IMR-90 (cell line): ENCODE measurements at regions not wholly inside any gene's neighbourhood (a gene's known extent, or its start where the extent isn't known, plus 50 kb on each side); places are given as distances from the start of the nearest gene placed in this dataset.

ENCODE experiments used
- ATAC-seq: fragments of 200-7000 bp; cut with Tn5 transposase; 2 replicates; pipeline ENCODE4 v1.9.1; 2020; ENCODE audit warnings: low read depth, mild to moderate bottlenecking, moderate library complexity
- BruUV-seq: library from RNA; stranded (reverse); fragments of 400-500 nt; replicated peaks from 2 replicates; lab custom pipeline; 2021; lab: Mats Ljungman, UMichigan
- CTCF ChIA-PET: fragments of 300-600 bp; formaldehyde crosslinking; extraction: SDS; loops from one replicate; lab custom pipeline; 2021; ENCODE audit warnings: antibody characterized with exemption; lab: Yijun Ruan, JAX
- POLR2A ChIA-PET: fragments of 300-600 bp; sonication (Branson Sonifier 250); formaldehyde crosslinking; loops from one replicate; lab custom pipeline; 2022; ENCODE audit warnings: antibody characterized with exemption; ENCODE audit not compliant: unreplicated experiment; lab: Charles Lee
- DNase-seq: peaks from one replicate; pipeline ENCODE4 v3.0.0; 2013
- H2AFZ ChIP-seq: replicated peaks from 2 replicates; pipeline ENCODE3; 2013; ENCODE audit warnings: low read length, mild to moderate bottlenecking; ENCODE audit not compliant: poor library complexity
- H2AK5ac ChIP-seq: 2 replicates; pipeline ENCODE4 v1.6.1; 2013; ENCODE audit warnings: low read depth, low read length, inconsistent platforms
- H2AK9ac ChIP-seq: replicated peaks from 2 replicates; pipeline ENCODE3; 2013; ENCODE audit warnings: mild to moderate bottlenecking, low read depth, low read length, moderate library complexity; ENCODE audit not compliant: poor library complexity
- H2BK120ac ChIP-seq: 2 replicates; pipeline ENCODE4 v1.6.1; 2013; ENCODE audit warnings: low read depth, low read length, inconsistent platforms
- H2BK15ac ChIP-seq: 3 replicates; pipeline ENCODE4 v1.6.1; 2013; ENCODE audit warnings: low read depth, low read length, inconsistent platforms
- H2BK20ac ChIP-seq: 2 replicates; pipeline ENCODE4 v1.6.1; 2013; ENCODE audit warnings: low read depth, mild to moderate bottlenecking, inconsistent platforms, low read length, moderate library complexity
- H2BK5ac ChIP-seq: 2 replicates; pipeline ENCODE4 v1.6.1; 2013; ENCODE audit warnings: mild to moderate bottlenecking, low read depth, low read length, inconsistent platforms; ENCODE audit not compliant: poor library complexity, severe bottlenecking
- H3K14ac ChIP-seq: replicated peaks from 2 replicates; pipeline ENCODE4 v1.6.1; 2013; ENCODE audit warnings: low read depth, low read length, inconsistent platforms
- H3K18ac ChIP-seq: 2 replicates; pipeline ENCODE4 v1.6.1; 2013; ENCODE audit warnings: low read depth, low read length, control low read depth
- H3K23ac ChIP-seq: 2 replicates; pipeline ENCODE4 v1.6.1; 2013; ENCODE audit warnings: low read depth, low read length, inconsistent platforms
- H3K27ac ChIP-seq: 2 replicates; pipeline ENCODE4 v1.5.1; 2013; ENCODE audit warnings: mild to moderate bottlenecking, control low read depth, low read length; ENCODE audit not compliant: insufficient read depth
- H3K27me3 ChIP-seq: 2 replicates; pipeline ENCODE4 v1.6.1; 2013; ENCODE audit warnings: low read length; ENCODE audit not compliant: control insufficient read depth, insufficient read depth
- H3K36me3 ChIP-seq: 2 replicates; pipeline ENCODE4 v1.6.1; 2013; ENCODE audit warnings: low read length, mixed read lengths; ENCODE audit not compliant: control insufficient read depth, insufficient read depth
- H3K4ac ChIP-seq: 2 replicates; pipeline ENCODE4 v1.6.1; 2013; ENCODE audit warnings: low read depth, low read length, inconsistent platforms
- H3K4me1 ChIP-seq: 2 replicates; pipeline ENCODE4 v1.6.1; 2013; ENCODE audit warnings: low read length, mixed read lengths; ENCODE audit not compliant: control insufficient read depth, insufficient read depth
- H3K4me2 ChIP-seq: 2 replicates; pipeline ENCODE4 v1.6.1; 2013; ENCODE audit warnings: low read depth, mild to moderate bottlenecking, control low read depth, low read length, moderate library complexity
- H3K4me3 ChIP-seq: 2 replicates; pipeline ENCODE4 v1.5.1; 2013; ENCODE audit warnings: low read depth, mild to moderate bottlenecking, control low read depth, low read length, moderate library complexity; ENCODE audit not compliant: insufficient read depth
- H3K56ac ChIP-seq: 2 replicates; pipeline ENCODE4 v1.6.1; 2013; ENCODE audit warnings: low read length, inconsistent platforms; ENCODE audit not compliant: insufficient read depth; ENCODE audit errors: extremely low read depth
- H3K79me1 ChIP-seq, 2 experiments: 2 replicates each; pipeline ENCODE4 v1.6.1; 2013; ENCODE audit warnings: low read length in 2 of 2, inconsistent platforms in 1 of 2, low read depth in 1 of 2
- H3K9ac ChIP-seq: 2 replicates; pipeline ENCODE4 v1.6.1; 2013; ENCODE audit warnings: low read depth, low read length, control low read depth
- H3K9me1 ChIP-seq: 2 replicates; pipeline ENCODE4 v1.6.1; 2013; ENCODE audit warnings: low read length, inconsistent platforms; ENCODE audit not compliant: insufficient read depth
- H3K9me3 ChIP-seq: 2 replicates; pipeline ENCODE4 v1.6.1; 2013; ENCODE audit warnings: low read length; ENCODE audit not compliant: control insufficient read depth, insufficient read depth
- H4K20me1 ChIP-seq: 2 replicates; pipeline ENCODE4 v1.6.1; 2013; ENCODE audit warnings: low read length, inconsistent platforms; ENCODE audit not compliant: insufficient read depth
- H4K5ac ChIP-seq: 2 replicates; pipeline ENCODE4 v1.6.1; 2013; ENCODE audit warnings: mild to moderate bottlenecking, low read depth, low read length, control low read depth
- H4K8ac ChIP-seq, 2 experiments: 2 replicates each; pipeline ENCODE4 v1.6.1; 2013; ENCODE audit warnings: low read depth in 2 of 2, low read length in 2 of 2, control low read depth in 1 of 2, inconsistent platforms in 1 of 2
- H4K91ac ChIP-seq: 2 replicates; pipeline ENCODE4 v1.6.1; 2013; ENCODE audit warnings: low read depth, low read length, inconsistent platforms; ENCODE audit not compliant: insufficient read depth
- RAD21 ChIP-seq: IDR thresholded peaks from 2 replicates; pipeline ENCODE4 v1.6.1; 2012; ENCODE audit warnings: low read length, improper control_type of control experiment
- WGBS, 2 experiments: methylation state at CpG; one replicate each; pipeline versions ENCODE4 v1.1.5 to v1.1.7; 2013; ENCODE audit warnings: missing lambda C conversion rate in 2 of 2; ENCODE audit not compliant: insufficient read length in 1 of 2; ENCODE audit errors: extremely low coverage in 2 of 2; 5-methylcytosine and 5-hydroxymethylcytosine counted together
- dilution Hi-C: fragments of 300-500 bp; cut with HindIII; formaldehyde crosslinking; loops from one replicate; pipeline ENCODE4 v1.14.3; 2018; ENCODE audit warnings: low sequenced_read_pairs; ENCODE audit not compliant: unreplicated experiment
- in situ Hi-C: fragments of 300-500 bp; cut with MboI; formaldehyde crosslinking; loops from 3 replicates; pipeline ENCODE4 v1.14.3; 2019; ENCODE audit warnings: low sequenced_read_pairs, inconsistent platforms, mixed read lengths
- intact Hi-C: fragments of 100-400 bp; cut with micrococcal nuclease; formaldehyde crosslinking; loops from 2 replicates; pipeline ENCODE4 v1.10.0; 2022
- TF ChIP-seq, protein P1 (sequence below): conservative IDR thresholded peaks from 2 replicates; pipeline ENCODE4 v1.5.1; 2012; ENCODE audit warnings: mild to moderate bottlenecking, low read depth, low read length, improper control_type of control experiment

- Histone ChIP-seq H3K79me1 (no peaks in the 10 kb centered on the region), H3K18ac (peak overlapping the region; percentile 35), H3K27me3 (no peaks in the 10 kb centered on the region), H3K9me1 (no peaks in the 10 kb centered on the region), H2AK9ac (no peak overlapping the region), H3K14ac (no peak overlapping the region), H4K8ac (no peak overlapping the region), H4K20me1 (no peaks in the 10 kb centered on the region), H2AK5ac (no peak overlapping the region), H3K4me1 (peaks cover 8% of the 10 kb centered on the region), H3K4ac (no peak overlapping the region), H4K5ac (no peak overlapping the region), H4K91ac (no peak overlapping the region), H2BK5ac (no peak overlapping the region), H3K9ac (no peak overlapping the region), H3K4me2 (no peak overlapping the region), H3K4me3 (no peak overlapping the region), H3K36me3 (no peaks in the 10 kb centered on the region), H2BK15ac (0 out of 3 replicates have a peak overlapping the region, but pooled peaks have one; percentile 35), H2BK120ac (no peak overlapping the region), H2BK20ac (no peak overlapping the region), H3K23ac (no peak overlapping the region), H2AFZ (no peak overlapping the region), H3K27ac (no peak overlapping the region; the same call in 1 of the 2 replicates), H3K9me3 (no peaks in the 10 kb centered on the region), H3K56ac (no peak overlapping the region)
- ChIA-PET POLR2A (no interaction called here), CTCF (no interaction called here)
- intact Hi-C loops, result loop anchor here (10.0 kb wide), 1 partner anchor 479 kb away; no protein-coding TSS in a partner anchor
- no CpG with 5 or more reads among the region's 2 CpGs for WGBS, 2 experiments
- TF ChIP-seq RAD21, result no peak
- TF ChIP-seq, protein P1, sequence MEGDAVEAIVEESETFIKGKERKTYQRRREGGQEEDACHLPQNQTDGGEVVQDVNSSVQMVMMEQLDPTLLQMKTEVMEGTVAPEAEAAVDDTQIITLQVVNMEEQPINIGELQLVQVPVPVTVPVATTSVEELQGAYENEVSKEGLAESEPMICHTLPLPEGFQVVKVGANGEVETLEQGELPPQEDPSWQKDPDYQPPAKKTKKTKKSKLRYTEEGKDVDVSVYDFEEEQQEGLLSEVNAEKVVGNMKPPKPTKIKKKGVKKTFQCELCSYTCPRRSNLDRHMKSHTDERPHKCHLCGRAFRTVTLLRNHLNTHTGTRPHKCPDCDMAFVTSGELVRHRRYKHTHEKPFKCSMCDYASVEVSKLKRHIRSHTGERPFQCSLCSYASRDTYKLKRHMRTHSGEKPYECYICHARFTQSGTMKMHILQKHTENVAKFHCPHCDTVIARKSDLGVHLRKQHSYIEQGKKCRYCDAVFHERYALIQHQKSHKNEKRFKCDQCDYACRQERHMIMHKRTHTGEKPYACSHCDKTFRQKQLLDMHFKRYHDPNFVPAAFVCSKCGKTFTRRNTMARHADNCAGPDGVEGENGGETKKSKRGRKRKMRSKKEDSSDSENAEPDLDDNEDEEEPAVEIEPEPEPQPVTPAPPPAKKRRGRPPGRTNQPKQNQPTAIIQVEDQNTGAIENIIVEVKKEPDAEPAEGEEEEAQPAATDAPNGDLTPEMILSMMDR, result no peak
- ATAC-seq (no peak), DNase-seq (peak; percentile 8)
- dilution Hi-C loops, result no loop called here
- in situ Hi-C loops, result no loop called here
- BruUV-seq, result no TSS peak
Measured at GRCh38 chr2:220583725-220584124, 956.3 kb downstream of the SLC4A3 start.
